WTC11 (cell line): ENCODE measurements at regions not wholly inside any gene's neighbourhood (a gene's known extent, or its start where the extent isn't known, plus 50 kb on each side); places are given as distances from the start of the nearest gene placed in this dataset.
"Not testable (repeated sequence)": the region's sequence is repeated elsewhere in the genome, so short reads cannot be mapped to it uniquely, and the experiment has no call there.

Experiments
- ATAC-seq: fragments of 200-7000 bp; cut with Tn5 transposase; 2 replicates; pipeline ENCODE4 v1.10.0; 2021; ENCODE audit warnings: mild to moderate bottlenecking, moderate library complexity
- CTCF ChIA-PET: fragments of 300-600 bp; sonication (Branson Sonifier 250); formaldehyde crosslinking; loops from one replicate; lab custom pipeline; 2021; ENCODE audit warnings: antibody characterized with exemption; lab: Charles Lee
- POLR2A ChIA-PET: fragments of 350-600 bp; sonication (Branson Sonifier 250); formaldehyde crosslinking; loops from one replicate; lab custom pipeline; 2021; ENCODE audit warnings: antibody characterized with exemption; lab: Charles Lee
- DNase-seq: peaks from one replicate; pipeline ENCODE4 v3.0.0; 2021; ENCODE audit warnings: low spot score
- H3K27ac Mint-ChIP-seq: 2 replicates; pipeline ENCODE4 v1.8.0; 2021; ENCODE audit warnings: mixed read lengths
- H3K27me3 Mint-ChIP-seq: 2 replicates; pipeline ENCODE4 v1.8.0; 2021; ENCODE audit warnings: low read depth, mild to moderate bottlenecking, moderate library complexity, mixed read lengths
- H3K36me3 Mint-ChIP-seq: 2 replicates; pipeline ENCODE4 v1.8.0; 2021; ENCODE audit warnings: mixed read lengths
- H3K4me1 Mint-ChIP-seq: 2 replicates; pipeline ENCODE4 v1.8.0; 2022; ENCODE audit warnings: mixed read lengths
- H3K4me3 Mint-ChIP-seq: 2 replicates; pipeline ENCODE4 v1.8.0; 2021; ENCODE audit warnings: mild to moderate bottlenecking, moderate library complexity, mixed read lengths
- H3K9me3 Mint-ChIP-seq: 2 replicates; pipeline ENCODE4 v1.8.0; 2021; ENCODE audit warnings: mixed read lengths
- FOXK1 ChIP-seq: sonication (generic); formaldehyde crosslinking; IDR thresholded peaks from 2 replicates; pipeline ENCODE4 v1.8.0; 2022; ENCODE audit warnings: mild to moderate bottlenecking, moderate library complexity, missing genetic modification reagents
- GTF2I ChIP-seq: fragments of 250-450 bp; sonication (Bioruptor Pico); conservative IDR thresholded peaks from 2 replicates; pipeline ENCODE4 v1.4.0; 2021; ENCODE audit warnings: mild to moderate bottlenecking
- NFATC4 ChIP-seq: fragments of 250-450 bp; sonication (Bioruptor Pico); IDR thresholded peaks from 2 replicates; pipeline ENCODE4 v1.9.0; 2021; ENCODE audit warnings: mild to moderate bottlenecking
- NR3C1 ChIP-seq: sonication (generic); formaldehyde crosslinking; conservative IDR thresholded peaks from 2 replicates; pipeline ENCODE4 v1.8.1; 2023; ENCODE audit warnings: low read depth, mild to moderate bottlenecking, missing genetic modification reagents
- RELA ChIP-seq: sonication (generic); formaldehyde crosslinking; IDR thresholded peaks from 2 replicates; pipeline ENCODE4 v1.8.1; 2022; ENCODE audit warnings: missing genetic modification reagents, mild to moderate bottlenecking, borderline replicate concordance
- SMAD3 ChIP-seq: sonication (generic); formaldehyde crosslinking; IDR thresholded peaks from 2 replicates; pipeline ENCODE4 v1.8.0; 2022; ENCODE audit warnings: missing genetic modification reagents, mild to moderate bottlenecking, borderline replicate concordance
- SOX15 ChIP-seq: fragments of 250-450 bp; sonication (Bioruptor Pico); IDR thresholded peaks from 2 replicates; pipeline ENCODE4 v1.9.0; 2021; ENCODE audit warnings: mild to moderate bottlenecking
- SP1 ChIP-seq: sonication (generic); formaldehyde crosslinking; conservative IDR thresholded peaks from 2 replicates; pipeline ENCODE4 v1.8.1; 2022; ENCODE audit warnings: missing genetic modification reagents
- TEAD4 ChIP-seq: sonication (generic); formaldehyde crosslinking; IDR thresholded peaks from 2 replicates; pipeline ENCODE4 v1.8.0; 2022; ENCODE audit warnings: mild to moderate bottlenecking, missing genetic modification reagents
- ZNF263 ChIP-seq: sonication (generic); formaldehyde crosslinking; IDR thresholded peaks from 2 replicates; pipeline ENCODE4 v1.8.1; 2022; ENCODE audit warnings: low read depth, mild to moderate bottlenecking, moderate library complexity, missing genetic modification reagents
- TF ChIP-seq, protein P1 (sequence below): sonication (generic); formaldehyde crosslinking; IDR thresholded peaks from 2 replicates; pipeline ENCODE4 v1.8.1; 2023; ENCODE audit warnings: mild to moderate bottlenecking, moderate library complexity, missing genetic modification reagents
- TF ChIP-seq, protein P2 (sequence below): sonication (generic); formaldehyde crosslinking; IDR thresholded peaks from 2 replicates; pipeline ENCODE4 v1.8.0; 2022; ENCODE audit warnings: mild to moderate bottlenecking, missing genetic modification reagents
- TF ChIP-seq, protein P3 (sequence below): fragments of 250-450 bp; sonication (Bioruptor Pico); conservative IDR thresholded peaks from 2 replicates; pipeline ENCODE4 v1.9.0; 2021; ENCODE audit warnings: mild to moderate bottlenecking
- TF ChIP-seq, protein P4 (sequence below): sonication (generic); formaldehyde crosslinking; IDR thresholded peaks from 2 replicates; pipeline ENCODE4 v1.8.0; 2023; ENCODE audit warnings: missing genetic modification reagents
- TF ChIP-seq, protein P5 (sequence below): sonication (generic); formaldehyde crosslinking; IDR thresholded peaks from 2 replicates; pipeline ENCODE4 v1.8.0; 2022; ENCODE audit warnings: mild to moderate bottlenecking, missing genetic modification reagents
- TF ChIP-seq, protein P6 (sequence below): sonication (generic); formaldehyde crosslinking; IDR thresholded peaks from 2 replicates; pipeline ENCODE4 v1.8.0; 2022; ENCODE audit warnings: mild to moderate bottlenecking, missing genetic modification reagents

- POLR2A ChIA-PET: no interaction called here
- Mint-ChIP-seq H3K9me3 (peaks cover 85% of the 10 kb centered on the region), H3K36me3 (peaks cover 41% of the 10 kb centered on the region), H3K4me1 (peaks cover 7% of the 10 kb centered on the region; the same call in 1 of the 2 replicates), H3K4me3 (no peak overlapping the region), H3K27me3 (peaks cover 3% of the 10 kb centered on the region), H3K27ac (no peak overlapping the region)
- CTCF ChIA-PET: no interaction called here
- DNase-seq (peak; percentile 29), ATAC-seq (peak; percentile 88)
- TF ChIP-seq SP1 (CRISPR knock-in tag): no peak
- TF ChIP-seq, protein P1, sequence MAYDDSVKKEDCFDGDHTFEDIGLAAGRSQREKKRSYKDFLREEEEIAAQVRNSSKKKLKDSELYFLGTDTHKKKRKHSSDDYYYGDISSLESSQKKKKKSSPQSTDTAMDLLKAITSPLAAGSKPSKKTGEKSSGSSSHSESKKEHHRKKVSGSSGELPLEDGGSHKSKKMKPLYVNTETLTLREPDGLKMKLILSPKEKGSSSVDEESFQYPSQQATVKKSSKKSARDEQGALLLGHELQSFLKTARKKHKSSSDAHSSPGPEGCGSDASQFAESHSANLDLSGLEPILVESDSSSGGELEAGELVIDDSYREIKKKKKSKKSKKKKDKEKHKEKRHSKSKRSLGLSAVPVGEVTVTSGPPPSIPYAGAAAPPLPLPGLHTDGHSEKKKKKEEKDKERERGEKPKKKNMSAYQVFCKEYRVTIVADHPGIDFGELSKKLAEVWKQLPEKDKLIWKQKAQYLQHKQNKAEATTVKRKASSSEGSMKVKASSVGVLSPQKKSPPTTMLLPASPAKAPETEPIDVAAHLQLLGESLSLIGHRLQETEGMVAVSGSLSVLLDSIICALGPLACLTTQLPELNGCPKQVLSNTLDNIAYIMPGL (CRISPR knock-in tag): no peak
- TF ChIP-seq FOXK1: 0 out of 2 replicates have a peak, but pooled peaks have one; percentile 20
These were observed 189.3 kb downstream of the EDEM1 start for GRCh38 chr3:5376761-5377160.

DNA sequence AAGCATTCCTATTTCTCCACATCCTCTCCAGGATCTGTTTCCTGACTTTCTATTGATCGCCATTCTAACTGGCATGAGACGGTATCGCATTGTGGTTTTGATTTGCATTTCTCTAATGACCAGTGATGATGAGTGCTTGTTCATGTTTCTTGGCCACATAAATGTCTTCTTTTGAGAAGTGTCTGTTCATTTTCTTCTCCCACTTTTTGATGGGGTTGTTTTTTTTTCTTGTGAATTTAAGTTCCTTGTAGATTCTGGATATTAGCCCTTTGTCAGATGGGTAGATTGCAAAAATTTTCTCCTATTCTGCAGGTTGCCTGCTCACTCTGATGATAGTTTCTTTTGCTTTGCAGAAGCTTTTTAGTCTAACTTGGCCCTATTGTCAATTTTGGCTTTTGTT lies 191.8 kb downstream of the EDEM1 start:
- H3K4me1 Mint-ChIP-seq, H3K27ac Mint-ChIP-seq, DNase-seq, CTCF ChIA-PET, ATAC-seq, POLR2A ChIA-PET, H3K4me3 Mint-ChIP-seq, H3K27me3 Mint-ChIP-seq: not testable (repeated sequence)
- Mint-ChIP-seq H3K9me3 (peaks cover 82% of the 10 kb centered on the region), H3K36me3 (peaks cover 45% of the 10 kb centered on the region)

- H3K4me1 Mint-ChIP-seq, ATAC-seq, H3K27ac Mint-ChIP-seq, H3K4me3 Mint-ChIP-seq, H3K27me3 Mint-ChIP-seq, DNase-seq, POLR2A ChIA-PET, CTCF ChIA-PET: not testable (repeated sequence)
- Mint-ChIP-seq H3K9me3 (peaks cover 82% of the 10 kb centered on the region), H3K36me3 (peaks cover 36% of the 10 kb centered on the region)
These were observed 196.2 kb downstream of the EDEM1 start for GRCh38 chr3:5383486-5384263.

- no peak for ATAC-seq
- Mint-ChIP-seq H3K4me1 (no peaks in the 10 kb centered on the region), H3K4me3 (no peak overlapping the region), H3K27me3 (no peaks in the 10 kb centered on the region; the same call in 1 of the 2 replicates), H3K9me3 (peaks cover 77% of the 10 kb centered on the region), H3K36me3 (peaks cover 27% of the 10 kb centered on the region), H3K27ac (no peak overlapping the region)
- ChIA-PET CTCF (no interaction called here), POLR2A (no interaction called here)
- DNase-seq: no peak
- TF ChIP-seq, protein P2, sequence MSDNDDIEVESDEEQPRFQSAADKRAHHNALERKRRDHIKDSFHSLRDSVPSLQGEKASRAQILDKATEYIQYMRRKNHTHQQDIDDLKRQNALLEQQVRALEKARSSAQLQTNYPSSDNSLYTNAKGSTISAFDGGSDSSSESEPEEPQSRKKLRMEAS (CRISPR knock-in tag): no peak
- TF ChIP-seq, protein P3, sequence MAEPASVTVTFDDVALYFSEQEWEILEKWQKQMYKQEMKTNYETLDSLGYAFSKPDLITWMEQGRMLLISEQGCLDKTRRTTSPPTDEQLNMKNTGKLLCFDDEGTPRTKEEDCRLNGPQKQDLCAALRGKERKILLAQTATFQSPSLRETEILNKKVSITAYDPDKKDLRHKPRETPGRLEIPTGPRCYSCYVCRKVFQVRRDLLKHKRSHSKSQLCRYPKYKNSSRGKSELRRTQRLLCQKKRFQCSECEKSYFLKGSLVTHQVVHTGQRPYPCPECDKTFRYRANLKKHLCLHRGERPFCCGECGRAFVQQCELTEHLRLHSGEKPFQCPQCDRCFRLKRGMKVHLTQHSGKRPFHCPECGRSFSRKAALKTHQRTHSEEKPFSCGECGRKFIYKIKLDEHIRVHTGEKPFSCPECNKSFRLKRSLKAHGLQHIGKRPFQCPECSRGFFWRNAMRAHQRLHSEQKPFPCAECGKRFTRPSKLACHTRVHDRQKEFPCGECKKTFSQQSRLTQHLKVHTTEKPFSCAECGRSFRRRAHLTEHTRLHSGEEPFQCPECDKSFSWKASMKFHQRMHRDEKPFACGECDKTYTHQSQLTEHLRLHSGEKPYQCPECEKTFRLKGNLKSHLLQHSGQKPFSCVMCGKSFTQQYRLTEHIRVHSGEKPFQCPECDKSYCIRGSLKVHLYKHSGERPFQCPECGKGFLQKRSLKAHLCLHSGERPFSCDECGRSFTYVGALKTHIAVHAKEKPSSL (CRISPR knock-in tag): no peak
- TF ChIP-seq NR3C1 (CRISPR knock-in tag) (no peak), SOX15 (CRISPR knock-in tag) (no peak), GTF2I (CRISPR knock-in tag) (no peak), SMAD3 (CRISPR knock-in tag) (no peak), NFATC4 (CRISPR knock-in tag) (no peak), ZNF263 (no peak), RELA (CRISPR knock-in tag) (no peak), TEAD4 (CRISPR knock-in tag) (no peak)
- TF ChIP-seq, protein P4, sequence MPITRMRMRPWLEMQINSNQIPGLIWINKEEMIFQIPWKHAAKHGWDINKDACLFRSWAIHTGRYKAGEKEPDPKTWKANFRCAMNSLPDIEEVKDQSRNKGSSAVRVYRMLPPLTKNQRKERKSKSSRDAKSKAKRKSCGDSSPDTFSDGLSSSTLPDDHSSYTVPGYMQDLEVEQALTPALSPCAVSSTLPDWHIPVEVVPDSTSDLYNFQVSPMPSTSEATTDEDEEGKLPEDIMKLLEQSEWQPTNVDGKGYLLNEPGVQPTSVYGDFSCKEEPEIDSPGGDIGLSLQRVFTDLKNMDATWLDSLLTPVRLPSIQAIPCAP (CRISPR knock-in tag): no peak
- TF ChIP-seq, protein P5, sequence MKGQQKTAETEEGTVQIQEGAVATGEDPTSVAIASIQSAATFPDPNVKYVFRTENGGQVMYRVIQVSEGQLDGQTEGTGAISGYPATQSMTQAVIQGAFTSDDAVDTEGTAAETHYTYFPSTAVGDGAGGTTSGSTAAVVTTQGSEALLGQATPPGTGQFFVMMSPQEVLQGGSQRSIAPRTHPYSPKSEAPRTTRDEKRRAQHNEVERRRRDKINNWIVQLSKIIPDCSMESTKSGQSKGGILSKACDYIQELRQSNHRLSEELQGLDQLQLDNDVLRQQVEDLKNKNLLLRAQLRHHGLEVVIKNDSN (CRISPR knock-in tag): no peak
- TF ChIP-seq, protein P6, sequence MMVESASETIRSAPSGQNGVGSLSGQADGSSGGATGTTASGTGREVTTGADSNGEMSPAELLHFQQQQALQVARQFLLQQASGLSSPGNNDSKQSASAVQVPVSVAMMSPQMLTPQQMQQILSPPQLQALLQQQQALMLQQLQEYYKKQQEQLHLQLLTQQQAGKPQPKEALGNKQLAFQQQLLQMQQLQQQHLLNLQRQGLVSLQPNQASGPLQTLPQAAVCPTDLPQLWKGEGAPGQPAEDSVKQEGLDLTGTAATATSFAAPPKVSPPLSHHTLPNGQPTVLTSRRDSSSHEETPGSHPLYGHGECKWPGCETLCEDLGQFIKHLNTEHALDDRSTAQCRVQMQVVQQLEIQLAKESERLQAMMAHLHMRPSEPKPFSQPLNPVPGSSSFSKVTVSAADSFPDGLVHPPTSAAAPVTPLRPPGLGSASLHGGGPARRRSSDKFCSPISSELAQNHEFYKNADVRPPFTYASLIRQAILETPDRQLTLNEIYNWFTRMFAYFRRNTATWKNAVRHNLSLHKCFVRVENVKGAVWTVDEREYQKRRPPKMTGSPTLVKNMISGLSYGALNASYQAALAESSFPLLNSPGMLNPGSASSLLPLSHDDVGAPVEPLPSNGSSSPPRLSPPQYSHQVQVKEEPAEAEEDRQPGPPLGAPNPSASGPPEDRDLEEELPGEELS (CRISPR knock-in tag): no peak
These were observed 197.2 kb downstream of the EDEM1 start for GRCh38 chr3:5384557-5385236.
